ENCODE measurements at regions not wholly inside any gene's neighbourhood (a gene's known extent, or its start where the extent isn't known, plus 50 kb on each side); places are given as distances from the start of the nearest gene placed in this dataset.

- TF ChIP-seq ZFP3 (CRISPR knock-in tag; IDR thresholded peaks at IDR 0.05) (no peak), ZNF565 (CRISPR knock-in tag; conservative IDR thresholded peaks at IDR 0.05; ENCODE audit: low read depth) (no peak), ARNTL (CRISPR knock-in tag; IDR thresholded peaks at IDR 0.05; ENCODE audit: borderline replicate concordance, low read depth) (no peak), RARB (CRISPR knock-in tag; IDR thresholded peaks at IDR 0.05) (no peak), ZNF8 (CRISPR knock-in tag; IDR thresholded peaks at IDR 0.05) (no peak), ZC3H10 (CRISPR knock-in tag; IDR thresholded peaks at IDR 0.05) (no peak), CREB5 (CRISPR knock-in tag; IDR thresholded peaks at IDR 0.05; ENCODE audit: low read depth) (no peak), ESRRG (CRISPR knock-in tag; IDR thresholded peaks at IDR 0.05) (no peak), TOX (CRISPR knock-in tag; IDR thresholded peaks at IDR 0.05; ENCODE audit: borderline replicate concordance) (no peak), GLIS3 (CRISPR knock-in tag; IDR thresholded peaks at IDR 0.05) (no peak)
- ATAC-seq: no peak
These were observed 88.5 kb upstream of the AKIP1 start for GRCh38 chr11:8822469-8822868.

DNA sequence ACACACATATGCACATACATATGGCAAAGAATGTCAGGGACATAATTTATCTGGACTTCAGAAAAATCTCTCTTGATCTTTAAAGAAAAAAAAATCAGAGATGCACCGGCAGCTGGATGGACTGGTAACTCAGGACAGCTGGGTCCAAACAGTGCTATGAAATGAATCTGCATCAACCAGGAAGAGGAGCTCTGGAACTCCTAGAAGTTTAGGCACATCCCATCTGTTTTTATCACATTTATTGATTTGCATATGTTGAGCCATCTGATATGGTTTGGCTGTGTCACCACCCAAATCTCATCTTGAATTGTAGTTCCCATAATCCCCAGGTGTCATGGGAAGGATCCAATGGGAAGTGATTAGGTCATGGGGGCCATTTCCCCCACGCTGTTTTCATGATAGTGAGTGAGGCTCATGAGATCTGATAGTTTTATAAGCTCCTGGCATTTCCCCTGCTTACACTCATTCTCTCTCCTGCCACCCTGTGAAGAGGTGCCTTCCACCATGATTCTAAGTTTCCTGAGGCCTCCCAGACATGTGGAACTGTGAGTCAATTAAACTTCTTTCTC, 87.7 kb upstream of the AKIP1 start:
- TF ChIP-seq TOX (CRISPR knock-in tag; IDR thresholded peaks at IDR 0.05; ENCODE audit: borderline replicate concordance) (no peak), ZNF70 (CRISPR knock-in tag; IDR thresholded peaks at IDR 0.05) (no peak), RARB (CRISPR knock-in tag; IDR thresholded peaks at IDR 0.05) (no peak), CREB5 (CRISPR knock-in tag; IDR thresholded peaks at IDR 0.05; ENCODE audit: low read depth) (no peak), SNAI2 (CRISPR knock-in tag; IDR thresholded peaks at IDR 0.05) (no peak), ISL1 (CRISPR knock-in tag; IDR thresholded peaks at IDR 0.05) (no peak), ARNTL (CRISPR knock-in tag; IDR thresholded peaks at IDR 0.05; ENCODE audit: borderline replicate concordance, low read depth) (no peak), ZNF565 (CRISPR knock-in tag; conservative IDR thresholded peaks at IDR 0.05; ENCODE audit: low read depth) (no peak), ZFP30 (CRISPR knock-in tag; IDR thresholded peaks at IDR 0.05) (no peak), ZC3H10 (CRISPR knock-in tag; IDR thresholded peaks at IDR 0.05) (no peak), CSRNP3 (CRISPR knock-in tag; IDR thresholded peaks at IDR 0.05) (no peak), PPARA (CRISPR knock-in tag; IDR thresholded peaks at IDR 0.05; ENCODE audit: borderline replicate concordance) (no peak), CSDC2 (CRISPR knock-in tag; IDR thresholded peaks at IDR 0.05) (no peak), OSR1 (CRISPR knock-in tag; IDR thresholded peaks at IDR 0.05) (no peak), ESRRG (CRISPR knock-in tag; IDR thresholded peaks at IDR 0.05) (no peak), BACH2 (CRISPR knock-in tag; IDR thresholded peaks at IDR 0.05; ENCODE audit: borderline replicate concordance) (no peak), ZNF8 (CRISPR knock-in tag; IDR thresholded peaks at IDR 0.05) (no peak)
- TF ChIP-seq, protein P1, sequence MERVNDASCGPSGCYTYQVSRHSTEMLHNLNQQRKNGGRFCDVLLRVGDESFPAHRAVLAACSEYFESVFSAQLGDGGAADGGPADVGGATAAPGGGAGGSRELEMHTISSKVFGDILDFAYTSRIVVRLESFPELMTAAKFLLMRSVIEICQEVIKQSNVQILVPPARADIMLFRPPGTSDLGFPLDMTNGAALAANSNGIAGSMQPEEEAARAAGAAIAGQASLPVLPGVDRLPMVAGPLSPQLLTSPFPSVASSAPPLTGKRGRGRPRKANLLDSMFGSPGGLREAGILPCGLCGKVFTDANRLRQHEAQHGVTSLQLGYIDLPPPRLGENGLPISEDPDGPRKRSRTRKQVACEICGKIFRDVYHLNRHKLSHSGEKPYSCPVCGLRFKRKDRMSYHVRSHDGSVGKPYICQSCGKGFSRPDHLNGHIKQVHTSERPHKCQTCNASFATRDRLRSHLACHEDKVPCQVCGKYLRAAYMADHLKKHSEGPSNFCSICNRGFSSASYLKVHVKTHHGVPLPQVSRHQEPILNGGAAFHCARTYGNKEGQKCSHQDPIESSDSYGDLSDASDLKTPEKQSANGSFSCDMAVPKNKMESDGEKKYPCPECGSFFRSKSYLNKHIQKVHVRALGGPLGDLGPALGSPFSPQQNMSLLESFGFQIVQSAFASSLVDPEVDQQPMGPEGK (CRISPR knock-in tag; IDR thresholded peaks at IDR 0.05; ENCODE audit: borderline replicate concordance): no peak
- TF ChIP-seq, protein P2, sequence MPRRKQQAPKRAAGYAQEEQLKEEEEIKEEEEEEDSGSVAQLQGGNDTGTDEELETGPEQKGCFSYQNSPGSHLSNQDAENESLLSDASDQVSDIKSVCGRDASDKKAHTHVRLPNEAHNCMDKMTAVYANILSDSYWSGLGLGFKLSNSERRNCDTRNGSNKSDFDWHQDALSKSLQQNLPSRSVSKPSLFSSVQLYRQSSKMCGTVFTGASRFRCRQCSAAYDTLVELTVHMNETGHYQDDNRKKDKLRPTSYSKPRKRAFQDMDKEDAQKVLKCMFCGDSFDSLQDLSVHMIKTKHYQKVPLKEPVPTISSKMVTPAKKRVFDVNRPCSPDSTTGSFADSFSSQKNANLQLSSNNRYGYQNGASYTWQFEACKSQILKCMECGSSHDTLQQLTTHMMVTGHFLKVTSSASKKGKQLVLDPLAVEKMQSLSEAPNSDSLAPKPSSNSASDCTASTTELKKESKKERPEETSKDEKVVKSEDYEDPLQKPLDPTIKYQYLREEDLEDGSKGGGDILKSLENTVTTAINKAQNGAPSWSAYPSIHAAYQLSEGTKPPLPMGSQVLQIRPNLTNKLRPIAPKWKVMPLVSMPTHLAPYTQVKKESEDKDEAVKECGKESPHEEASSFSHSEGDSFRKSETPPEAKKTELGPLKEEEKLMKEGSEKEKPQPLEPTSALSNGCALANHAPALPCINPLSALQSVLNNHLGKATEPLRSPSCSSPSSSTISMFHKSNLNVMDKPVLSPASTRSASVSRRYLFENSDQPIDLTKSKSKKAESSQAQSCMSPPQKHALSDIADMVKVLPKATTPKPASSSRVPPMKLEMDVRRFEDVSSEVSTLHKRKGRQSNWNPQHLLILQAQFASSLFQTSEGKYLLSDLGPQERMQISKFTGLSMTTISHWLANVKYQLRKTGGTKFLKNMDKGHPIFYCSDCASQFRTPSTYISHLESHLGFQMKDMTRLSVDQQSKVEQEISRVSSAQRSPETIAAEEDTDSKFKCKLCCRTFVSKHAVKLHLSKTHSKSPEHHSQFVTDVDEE (CRISPR knock-in tag; IDR thresholded peaks at IDR 0.05): no peak
- TF ChIP-seq, protein P3, sequence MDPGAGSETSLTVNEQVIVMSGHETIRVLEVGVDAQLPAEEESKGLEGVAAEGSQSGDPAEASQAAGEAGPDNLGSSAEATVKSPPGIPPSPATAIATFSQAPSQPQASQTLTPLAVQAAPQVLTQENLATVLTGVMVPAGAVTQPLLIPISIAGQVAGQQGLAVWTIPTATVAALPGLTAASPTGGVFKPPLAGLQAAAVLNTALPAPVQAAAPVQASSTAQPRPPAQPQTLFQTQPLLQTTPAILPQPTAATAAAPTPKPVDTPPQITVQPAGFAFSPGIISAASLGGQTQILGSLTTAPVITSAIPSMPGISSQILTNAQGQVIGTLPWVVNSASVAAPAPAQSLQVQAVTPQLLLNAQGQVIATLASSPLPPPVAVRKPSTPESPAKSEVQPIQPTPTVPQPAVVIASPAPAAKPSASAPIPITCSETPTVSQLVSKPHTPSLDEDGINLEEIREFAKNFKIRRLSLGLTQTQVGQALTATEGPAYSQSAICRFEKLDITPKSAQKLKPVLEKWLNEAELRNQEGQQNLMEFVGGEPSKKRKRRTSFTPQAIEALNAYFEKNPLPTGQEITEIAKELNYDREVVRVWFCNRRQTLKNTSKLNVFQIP (CRISPR knock-in tag; IDR thresholded peaks at IDR 0.05; ENCODE audit: borderline replicate concordance, low read depth): no peak
- ATAC-seq: no peak
